ENCODE measurements at regions not wholly inside any gene's neighbourhood (a gene's known extent, or its start where the extent isn't known, plus 50 kb on each side); places are given as distances from the start of the nearest gene placed in this dataset.

DNA sequence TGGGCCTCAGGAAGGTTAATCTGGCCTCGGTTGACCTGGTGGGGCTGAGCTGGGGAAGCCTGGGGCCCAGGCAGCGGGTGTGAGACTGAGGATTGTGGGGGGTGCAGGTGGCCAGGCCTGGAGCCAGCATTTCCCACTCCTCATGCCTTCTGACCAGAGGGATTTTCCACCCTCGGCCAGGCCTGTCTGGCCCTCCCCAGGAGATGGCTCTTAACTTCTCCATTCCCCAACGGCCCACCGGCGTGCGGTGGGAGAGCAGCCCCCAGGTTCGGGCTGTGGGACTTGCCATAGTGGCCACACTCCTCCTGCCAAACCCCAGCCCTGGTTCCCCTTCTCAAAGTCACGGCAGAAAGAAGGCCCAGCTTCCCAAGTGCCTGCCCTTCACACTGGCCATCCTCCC, 126.5 kb upstream of the RUNX3 start:
- no peak for DNase-seq

DNA sequence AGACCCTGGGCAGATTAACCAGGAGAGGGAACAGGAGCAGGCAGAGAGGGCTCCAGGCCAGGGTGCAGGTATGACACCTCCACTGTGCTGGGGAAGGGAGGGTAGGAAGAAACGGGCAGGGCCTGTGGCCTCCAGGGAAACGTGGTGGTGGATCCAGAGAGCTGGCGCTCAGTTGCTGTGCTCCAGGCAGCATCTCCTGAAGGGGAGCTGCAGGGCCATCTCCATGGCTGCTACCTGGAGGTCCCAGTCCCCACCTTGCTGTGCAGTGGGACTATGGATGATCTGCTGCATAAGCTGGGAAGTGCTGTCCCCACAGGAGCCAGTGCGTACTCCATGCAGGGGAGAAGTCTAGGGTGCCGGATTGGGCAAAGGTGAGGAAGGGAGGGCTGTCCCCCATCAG, 125.9 kb upstream of the RUNX3 start:
- no peak for DNase-seq

DNA sequence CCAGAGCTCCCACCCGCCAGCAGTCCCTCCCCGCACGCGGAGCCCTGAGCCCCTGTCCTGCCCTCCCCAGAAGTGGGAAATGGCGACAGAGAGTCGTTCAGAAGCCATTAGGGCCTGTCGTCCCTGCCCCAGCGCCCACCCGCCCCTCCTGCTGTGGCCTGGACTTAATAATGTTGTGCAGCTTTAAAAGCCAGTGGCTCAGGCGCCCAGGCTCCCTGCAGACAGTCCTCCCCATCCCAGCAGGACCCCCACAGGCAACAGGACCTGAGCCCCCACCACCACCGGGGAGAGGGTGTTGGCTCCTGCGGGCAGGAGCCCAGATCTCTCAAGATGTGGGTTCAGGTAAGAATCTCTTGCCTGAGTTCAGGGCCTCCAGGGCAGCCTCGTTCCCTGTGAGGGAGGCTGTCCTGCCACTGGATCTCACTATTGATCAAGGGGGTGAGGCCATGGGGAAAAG, 125.3 kb upstream of the RUNX3 start:
- DNase-seq, result no peak

DNA sequence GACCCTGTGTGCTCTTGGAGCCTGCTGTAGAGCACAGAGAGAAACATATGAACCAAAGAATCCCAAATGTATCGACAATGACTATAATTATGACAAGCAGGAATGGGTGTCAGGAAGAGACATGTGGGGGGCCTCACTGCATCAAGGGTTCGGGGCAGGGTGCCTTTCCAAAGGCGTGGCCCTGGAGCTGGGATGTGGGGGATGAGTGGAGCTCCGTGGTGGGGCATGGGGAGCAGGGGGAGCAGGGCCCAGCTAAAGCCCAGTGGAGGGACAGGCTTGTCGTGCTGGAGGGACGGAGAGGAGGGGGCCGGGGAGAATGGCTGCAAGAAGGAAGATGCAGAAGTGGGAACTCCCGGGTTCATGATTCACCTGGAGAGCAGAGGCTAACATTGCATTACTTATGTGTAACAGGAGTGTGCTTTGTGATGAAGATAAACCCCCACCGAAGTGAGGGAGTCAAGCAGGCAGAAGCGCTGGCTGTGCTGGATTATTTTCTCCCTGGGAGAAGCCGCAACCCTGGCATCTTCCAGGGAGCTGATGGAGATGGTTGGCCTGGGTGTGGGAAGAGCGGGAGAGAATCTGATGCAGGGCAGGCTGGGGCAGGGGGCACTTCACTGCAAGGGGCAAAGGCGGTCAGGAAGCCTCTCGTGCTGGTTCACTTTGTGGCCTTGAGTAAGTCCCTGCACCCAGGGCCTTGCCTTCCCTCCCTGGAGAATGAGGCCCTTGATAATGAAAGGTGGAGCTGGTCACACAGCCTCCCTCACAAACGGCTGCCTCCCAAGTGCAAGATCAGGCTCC, 124.6 kb upstream of the RUNX3 start:
- no peak for DNase-seq

- DNase-seq, result no peak
Measured at GRCh38 chr1:25053576-25054250, 123.6 kb upstream of the RUNX3 start.

- no peak for DNase-seq
Measured at GRCh38 chr1:25051906-25052305, 121.8 kb upstream of the RUNX3 start.

DNA sequence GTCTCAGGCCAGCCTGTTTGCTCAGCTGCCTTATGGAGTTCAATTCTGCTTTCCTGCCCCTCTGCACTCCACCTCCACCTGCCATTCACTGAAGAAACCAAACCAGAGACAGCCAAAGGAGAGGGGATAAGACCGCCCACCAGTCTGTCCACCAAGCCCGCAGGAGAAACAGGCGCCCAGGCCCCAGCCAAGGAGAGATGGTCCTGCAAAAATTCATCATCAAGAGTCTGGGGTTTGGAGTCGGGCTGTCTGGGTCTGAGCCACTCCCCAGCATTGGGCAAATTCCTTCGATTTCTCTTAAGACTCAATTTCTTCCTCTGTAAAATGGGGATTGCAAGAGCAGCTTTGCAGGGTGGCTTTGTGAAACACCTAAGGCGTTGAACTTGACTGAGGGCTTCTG, 121.4 kb upstream of the RUNX3 start:
- no peak for DNase-seq

DNA sequence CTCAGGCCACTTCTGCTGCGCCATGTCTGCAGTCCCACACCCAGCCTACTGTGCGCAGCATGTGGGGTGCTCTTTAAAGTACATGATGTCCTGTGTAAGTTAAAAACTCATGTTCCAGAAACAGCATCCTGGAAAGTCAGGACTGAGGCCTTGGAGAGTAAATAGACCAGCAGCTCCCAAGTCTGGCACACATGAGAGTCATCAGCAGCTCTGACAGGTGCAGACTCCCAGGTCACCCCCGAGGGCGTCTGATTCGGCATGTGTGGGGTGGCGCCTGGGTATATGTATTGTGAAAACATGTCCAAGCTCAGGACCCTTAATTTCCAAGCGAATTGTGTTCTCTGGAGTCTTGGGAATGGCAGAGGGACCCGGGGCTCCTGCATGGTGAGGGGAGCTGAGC, 120.1 kb upstream of the RUNX3 start:
- DNase-seq, result no peak

DNA sequence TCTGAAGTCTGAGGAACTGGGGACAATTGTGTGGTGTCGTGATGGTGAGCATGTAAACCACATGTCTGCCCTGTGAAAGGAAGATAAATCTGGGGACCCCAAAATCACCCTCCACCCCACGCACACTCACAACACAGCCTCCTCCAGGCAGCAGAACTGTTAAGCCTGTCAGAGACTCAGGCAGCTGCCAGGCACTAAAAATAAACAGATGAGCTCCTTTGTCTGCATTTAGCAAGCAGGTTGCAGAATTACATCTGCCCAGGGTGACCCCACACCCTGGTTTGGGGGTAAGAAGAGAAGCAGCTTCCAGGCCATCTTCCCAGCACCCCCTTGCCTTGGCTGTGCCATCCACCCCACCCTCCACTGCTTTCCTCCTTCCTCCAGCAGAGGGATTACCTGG, 119.1 kb upstream of the RUNX3 start:
- DNase-seq, result no peak

- DNase-seq, result no peak
Measured at GRCh38 chr1:25048728-25049127, 118.7 kb upstream of the RUNX3 start.

DNA sequence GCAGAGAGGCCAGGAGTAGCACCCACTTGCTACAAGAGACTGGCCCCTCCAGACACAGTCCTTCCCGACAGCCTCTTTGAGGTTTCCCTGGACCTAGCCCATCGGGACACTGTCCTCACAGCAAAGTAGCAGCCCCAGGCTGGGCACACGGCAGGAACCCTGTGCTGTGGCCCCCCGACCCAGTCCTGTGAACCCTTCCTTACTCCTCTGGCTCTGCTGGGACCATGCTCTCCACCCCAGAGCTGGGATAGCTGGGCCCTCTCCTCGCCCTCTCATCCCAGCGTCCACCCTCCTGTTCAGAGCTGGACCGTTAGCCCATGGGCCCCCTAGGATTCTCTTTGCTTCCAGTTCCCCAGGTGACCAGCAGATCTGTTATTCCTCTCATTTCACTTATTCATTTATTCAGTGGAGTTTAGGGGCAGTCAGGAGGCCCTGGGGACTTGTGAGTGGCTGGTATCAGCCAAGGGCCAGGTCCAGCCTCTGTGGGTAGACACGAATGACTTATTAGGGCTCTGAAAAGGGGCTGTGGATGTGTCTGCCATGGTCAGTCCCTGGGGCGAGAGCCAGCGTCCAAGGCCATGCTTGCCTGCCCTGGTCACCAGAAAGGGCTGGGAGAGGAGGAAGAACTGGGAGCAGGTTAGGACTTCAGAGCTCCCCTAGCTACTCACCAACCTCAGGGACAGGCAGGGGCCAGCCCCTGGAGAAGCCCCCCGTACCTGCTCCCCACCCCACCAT, 117.6 kb upstream of the RUNX3 start:
- DNase-seq, result no peak

DNA sequence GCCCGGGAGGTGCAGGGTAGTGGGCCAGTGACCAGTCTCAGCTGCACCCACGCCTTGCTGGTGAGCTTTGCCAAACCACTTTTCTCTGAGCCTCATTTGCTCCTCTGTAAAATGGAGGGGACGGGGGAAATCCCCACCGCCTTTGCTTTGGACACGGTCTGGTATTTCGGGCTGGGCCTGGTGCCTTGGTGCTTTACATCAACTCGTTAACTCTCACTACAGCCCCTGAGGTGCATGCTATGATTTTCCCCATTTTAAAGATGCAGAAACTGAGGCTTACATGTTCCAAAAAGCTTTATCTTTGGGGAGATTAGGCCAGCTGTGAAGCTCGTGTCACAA, 116.1 kb upstream of the RUNX3 start:
- DNase-seq, result no peak

- no peak for DNase-seq
Measured at GRCh38 chr1:25045480-25046193, 115.6 kb upstream of the RUNX3 start.

DNA sequence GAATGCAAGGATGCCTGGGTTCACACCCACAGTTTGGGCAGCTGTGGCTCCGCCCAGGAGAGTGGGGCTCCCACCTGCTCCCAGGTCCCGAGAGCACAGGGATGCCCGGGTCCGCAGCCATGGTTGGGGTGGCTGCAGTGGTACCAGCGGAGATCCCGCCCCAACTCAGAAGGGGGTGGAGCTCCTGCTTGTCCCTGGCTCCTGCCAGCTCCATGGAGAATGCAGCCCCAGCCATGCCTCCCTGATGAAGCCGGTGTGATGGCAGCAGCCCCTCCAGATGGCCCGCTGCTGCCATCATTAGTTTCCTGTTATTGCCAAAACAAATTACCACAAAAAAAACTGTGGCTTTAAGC, 113.1 kb upstream of the RUNX3 start:
- DNase-seq, result no peak

- no peak for DNase-seq
Measured at GRCh38 chr1:25042331-25043227, 112.5 kb upstream of the RUNX3 start.

DNA sequence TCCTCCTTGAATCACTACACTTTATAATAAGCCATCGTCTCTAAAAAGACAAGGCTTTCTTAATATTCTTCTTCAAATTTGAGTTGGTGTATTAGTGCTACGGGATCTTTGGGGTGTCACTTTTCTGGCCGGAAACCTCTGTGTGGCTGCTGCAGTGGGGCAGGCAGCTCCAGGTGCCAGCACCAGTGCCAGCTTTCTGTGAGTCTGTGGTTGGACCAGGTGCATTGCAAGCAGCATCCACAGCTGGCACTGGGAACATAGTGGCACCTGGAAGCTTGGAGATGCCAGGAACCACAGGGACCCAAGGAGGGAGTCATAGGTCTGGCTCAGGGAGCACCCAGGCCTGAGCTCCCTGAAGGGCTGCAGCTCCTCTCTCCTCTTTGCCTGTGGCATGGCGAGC, 111.8 kb upstream of the RUNX3 start:
- no peak for DNase-seq

GRCh38 chr1:25040122-25040685, 110.1 kb upstream of the RUNX3 start:
- no peak for DNase-seq

DNA sequence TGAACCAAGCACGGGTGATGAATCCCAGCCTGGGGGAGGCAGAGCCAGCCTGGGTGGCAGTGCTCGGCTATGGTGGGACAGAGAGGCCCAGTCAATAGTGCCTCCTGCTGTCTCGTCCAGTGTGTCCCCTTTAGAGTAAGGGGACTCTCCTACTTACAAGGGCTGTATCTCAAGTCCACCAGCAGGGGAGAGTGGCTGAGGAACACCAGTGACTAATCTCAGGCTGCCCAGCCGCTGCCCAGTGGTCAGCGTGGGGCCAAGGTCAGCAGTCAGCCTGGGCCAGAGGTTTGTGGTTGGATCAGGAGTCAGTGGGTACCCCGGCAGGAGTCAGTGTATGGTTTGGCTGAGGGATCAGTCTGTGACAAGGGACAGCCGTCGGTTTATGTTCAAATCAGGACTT, 109.2 kb upstream of the RUNX3 start:
- DNase-seq, result no peak

GRCh38 chr1:25038699-25039098, 108.6 kb upstream of the RUNX3 start:
- DNase-seq, result no peak

DNA sequence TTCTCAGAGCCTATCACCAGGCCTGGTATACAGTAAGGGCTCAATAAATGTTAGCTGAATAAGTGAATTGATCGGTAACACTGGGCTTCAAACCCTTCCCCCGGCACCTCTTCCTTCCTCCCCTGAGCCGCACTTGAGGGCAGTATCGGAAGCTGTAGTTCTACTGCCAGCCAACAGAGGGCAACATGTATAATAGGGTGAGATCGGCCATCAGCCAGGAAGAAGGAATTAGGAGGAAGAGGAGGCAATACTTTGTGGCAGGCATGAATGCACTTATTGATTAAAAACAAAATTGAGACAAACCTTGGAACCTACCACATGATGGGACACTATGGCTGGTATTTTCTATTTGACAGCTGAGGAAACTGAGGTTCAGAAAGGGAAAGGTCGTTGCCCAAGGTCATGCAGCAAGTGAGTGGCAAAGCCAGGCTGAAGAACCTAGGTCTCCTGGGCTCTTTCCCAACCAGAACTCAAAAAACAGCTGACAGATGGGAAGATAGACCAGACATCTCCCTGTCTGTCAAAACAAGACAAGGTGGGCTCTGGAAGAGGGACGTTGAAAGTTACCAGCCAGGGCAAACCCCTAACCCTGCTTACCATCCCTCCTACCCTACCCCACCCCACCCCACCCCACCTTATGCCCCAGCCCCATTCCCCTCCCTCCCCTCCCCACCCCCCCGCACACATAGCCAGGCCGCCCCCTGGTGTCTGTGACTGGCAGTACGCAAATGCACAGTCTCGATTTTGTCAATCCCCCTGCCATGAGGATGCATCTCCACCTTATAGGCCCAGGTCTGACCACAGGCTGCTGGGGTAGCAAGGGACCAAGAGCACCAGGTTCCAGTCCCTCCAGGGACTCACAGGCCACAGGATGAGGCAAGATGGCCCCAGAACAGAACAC, 107.3 kb upstream of the RUNX3 start:
- no peak for DNase-seq
